Esophagus squamous epithelium (tissue), 5 donors: ENCODE measurements at regions not wholly inside any gene's neighbourhood (a gene's known extent, or its start where the extent isn't known, plus 50 kb on each side); places are given as distances from the start of the nearest gene placed in this dataset.

Experiments
- DNase-seq: peaks from one replicate; lab custom pipeline; 2025; lab: John Stamatoyannopoulos, UW
- H3K27ac ChIP-seq, 4 donors: fragments of 200-600 bp; sonication (generic); one replicate each; pipeline ENCODE4 v1.5.1; 2016 to 2019; ENCODE audit warnings: mild to moderate bottlenecking in 1 of 4
- H3K27me3 ChIP-seq, 4 donors: fragments of 200-600 bp; sonication (generic); 1 replicate in 3 of 4; 2 replicates in 1 of 4; pipeline versions ENCODE4 v1.5.1 to v1.6.0; 2017 to 2021; ENCODE audit warnings: antibody characterized with exemption in 1 of 4
- H3K36me3 ChIP-seq, 3 donors: fragments of 200-600 bp; sonication (generic); one replicate each; pipeline ENCODE4 v1.5.1; 2016 to 2019
- H3K4me1 ChIP-seq, 3 donors: fragments of 200-600 bp; sonication (generic); one replicate each; pipeline ENCODE4 v1.5.1; 2017 to 2019
- H3K4me3 ChIP-seq, 4 donors: fragments of 200-600 bp; sonication (generic); 1 replicate in 3 of 4; 2 replicates in 1 of 4; pipeline ENCODE4 v1.5.1; 2016 to 2019; ENCODE audit warnings: mild to moderate bottlenecking in 2 of 4, moderate library complexity in 1 of 4
- H3K9me3 ChIP-seq, 3 donors: fragments of 200-600 bp; sonication (generic); one replicate each; pipeline ENCODE4 v1.5.1; 2016 to 2019
- CTCF ChIP-seq, 6 experiments: fragments of 450-650 bp in 4 of 6; fragments of 200-600 bp in 2 of 6; sonication (generic) in 2 of 6; IDR thresholded peaks; one replicate each; pipeline ENCODE4 v1.5.1; 2016 to 2019; ENCODE audit warnings: antibody characterized with exemption in 6 of 6, mild to moderate bottlenecking in 4 of 6, moderate library complexity in 4 of 6
- POLR2A ChIP-seq, 4 donors: fragments of 450-650 bp; IDR thresholded peaks; one replicate each; pipeline ENCODE4 v1.6.1; 2017; ENCODE audit warnings: antibody characterized with exemption in 4 of 4, mild to moderate bottlenecking in 4 of 4, moderate library complexity in 3 of 4
- WGBS, 2 donors: methylation state at CpG; one replicate each; pipeline ENCODE4 v1.1.5; 2018; 5-methylcytosine and 5-hydroxymethylcytosine counted together
- intact Hi-C: fragments of 100-400 bp; cut with DNase I; formaldehyde crosslinking; loops from one replicate; pipeline ENCODE4 v1.15.0; 2022
- donor health status: DM: yes; HTN: yes; CAD: no.

DNA sequence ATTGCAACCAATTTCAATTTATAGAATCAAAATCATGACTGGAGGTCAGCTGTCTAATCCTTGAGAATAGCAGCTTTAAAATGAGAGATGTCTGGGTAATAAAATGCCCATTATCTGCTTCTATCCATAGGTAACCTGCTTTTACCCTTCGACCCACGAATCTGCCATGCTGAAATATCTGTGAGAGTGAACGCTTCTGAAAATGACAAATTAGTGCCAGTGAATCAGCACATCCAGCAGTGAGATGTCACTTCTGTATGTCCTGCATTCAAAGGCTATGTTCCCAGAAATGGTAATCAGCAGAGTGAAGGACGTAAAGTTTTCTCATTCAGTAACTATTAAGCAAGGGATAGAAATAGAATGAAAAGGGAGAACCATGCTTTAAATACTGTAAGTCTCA, 532.4 kb upstream of the ITGA1 start:
- Histone ChIP-seq H3K4me1 (no peaks in the 10 kb centered on the region), H3K4me3 (no peak overlapping the region), H3K27ac (no peak overlapping the region), H3K9me3 (no peaks in the 10 kb centered on the region), H3K27me3 (no peaks in the 10 kb centered on the region), H3K36me3 (no peaks in the 10 kb centered on the region)
- intact Hi-C loops: no loop called here
- TF ChIP-seq POLR2A (IDR thresholded peaks at IDR 0.05) (no peak), CTCF (IDR thresholded peaks at IDR 0.05) (no peak)
- no peak for DNase-seq
- 74 to 79% methylated on average over 4 of the region's 4 CpGs for WGBS, 2 donors

GRCh38 chr5:52262844-52263243, 524.9 kb upstream of the ITGA1 start:
- intact Hi-C loops: no loop called here
- DNase-seq: no peak

DNA sequence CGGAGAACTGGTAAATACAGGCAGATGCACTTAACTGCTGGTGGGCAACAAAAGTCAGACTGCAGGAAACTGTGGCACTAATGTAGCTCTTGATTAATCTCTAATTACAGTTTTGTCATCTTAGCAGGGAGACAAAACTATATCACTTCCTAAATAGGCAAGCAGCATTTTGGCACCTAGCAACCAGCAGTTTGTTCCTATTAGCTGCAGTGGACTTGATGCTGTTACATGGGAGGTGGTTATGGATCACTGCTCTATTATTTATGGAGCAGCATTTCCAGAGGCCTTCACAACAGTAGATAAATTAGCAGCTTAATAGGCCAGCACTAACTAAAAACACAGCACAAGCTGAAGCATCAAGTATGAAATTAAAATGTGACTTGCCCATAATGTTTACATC, 518.3 kb upstream of the ITGA1 start:
- Histone ChIP-seq H3K27me3 (no peaks in the 10 kb centered on the region), H3K27ac (no peak overlapping the region), H3K36me3 (no peaks in the 10 kb centered on the region), H3K9me3 (no peaks in the 10 kb centered on the region), H3K4me3 (no peak overlapping the region), H3K4me1 (no peaks in the 10 kb centered on the region)
- WGBS, 2 donors: 41 to 50% methylated on average over 1 of the region's 1 CpG
- no peak for TF ChIP-seq POLR2A (IDR thresholded peaks at IDR 0.05)
- no peak for TF ChIP-seq CTCF (IDR thresholded peaks at IDR 0.05)
- no peak for DNase-seq
- intact Hi-C loops: no loop called here

More at GRCh38 chr5:52262844-52263243, 524.9 kb upstream of the ITGA1 start:
- no peaks in the 10 kb centered on the region for H3K4me1 ChIP-seq
- TF ChIP-seq CTCF (IDR thresholded peaks at IDR 0.05) (no peak), POLR2A (IDR thresholded peaks at IDR 0.05) (no peak)
- no peak overlapping the region for H3K27ac ChIP-seq
- no peak overlapping the region for H3K4me3 ChIP-seq
- no peaks in the 10 kb centered on the region for H3K9me3 ChIP-seq
- no peaks in the 10 kb centered on the region for H3K36me3 ChIP-seq
- H3K27me3 ChIP-seq: no peaks in the 10 kb centered on the region
- WGBS, 2 donors: 38 to 55% methylated on average over 3 of the region's 3 CpGs

DNA sequence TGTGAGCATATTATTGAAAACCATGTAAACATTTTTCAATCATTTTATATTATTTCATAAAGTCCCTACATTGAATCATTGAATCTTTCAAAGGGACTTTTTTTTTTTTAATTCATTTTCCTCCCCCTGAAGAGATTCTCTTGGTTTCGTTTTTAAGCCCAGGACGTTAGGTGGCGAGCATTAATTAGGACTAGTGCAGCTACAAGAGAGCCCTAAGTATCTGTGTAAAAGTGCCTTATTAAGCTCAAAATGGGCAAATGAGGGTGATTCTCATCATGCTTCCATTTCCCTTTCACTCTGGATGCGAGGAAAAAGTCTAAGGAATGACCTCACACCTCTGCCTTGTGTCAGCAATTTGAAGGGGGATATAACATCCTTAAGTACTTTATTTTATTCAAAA, 517.9 kb upstream of the ITGA1 start:
- H3K9me3 ChIP-seq: no peaks in the 10 kb centered on the region
- H3K4me3 ChIP-seq: no peak overlapping the region
- no peaks in the 10 kb centered on the region for H3K36me3 ChIP-seq
- no peak for DNase-seq
- TF ChIP-seq CTCF (IDR thresholded peaks at IDR 0.05) (no peak), POLR2A (IDR thresholded peaks at IDR 0.05) (no peak)
- no peaks in the 10 kb centered on the region for H3K4me1 ChIP-seq
- intact Hi-C loops: no loop called here
- no peak overlapping the region for H3K27ac ChIP-seq
- H3K27me3 ChIP-seq: no peaks in the 10 kb centered on the region
- 38 to 50% methylated on average over 4 of the region's 4 CpGs for WGBS, 2 donors

GRCh38 chr5:52275639-52276038, 512.1 kb upstream of the ITGA1 start:
- H3K27me3 ChIP-seq: no peaks in the 10 kb centered on the region
- no peaks in the 10 kb centered on the region for H3K36me3 ChIP-seq
- no peaks in the 10 kb centered on the region for H3K4me1 ChIP-seq
- no peak overlapping the region for H3K4me3 ChIP-seq
- peaks cover 0 to 5% (median 0%) of the 10 kb centered on the region in 3 donors for H3K9me3 ChIP-seq
- H3K27ac ChIP-seq: no peak overlapping the region
- DNase-seq: no peak
- intact Hi-C loops: no loop called here
- TF ChIP-seq POLR2A (IDR thresholded peaks at IDR 0.05): no peak
- no peak for TF ChIP-seq CTCF (IDR thresholded peaks at IDR 0.05)
